Motor neuron (in vitro differentiated cells): ENCODE measurements at regions not wholly inside any gene's neighbourhood (a gene's known extent, or its start where the extent isn't known, plus 50 kb on each side); places are given as distances from the start of the nearest gene placed in this dataset.
"Not testable (repeated sequence)": the region's sequence is repeated elsewhere in the genome, so short reads cannot be mapped to it uniquely, and the experiment has no call there.

Source experiments
- ATAC-seq, 8 experiments: fragments of 200-7000 bp; cut with Tn5 transposase; replicated peaks in 6 of 8; 2 replicates each; pipeline ENCODE4 v1.8.0; 2021; ENCODE audit warnings: mild to moderate bottlenecking in 8 of 8, moderate library complexity in 8 of 8
- H3K27ac ChIP-seq, 2 donors: fragments of 250-450 bp; sonication (Bioruptor Pico); 2 replicates each; pipeline ENCODE4 v1.9.0; 2021; ENCODE audit warnings: antibody characterized with exemption in 2 of 2, mild to moderate bottlenecking in 2 of 2, moderate library complexity in 1 of 2
- H3K4me1 ChIP-seq, 2 donors: fragments of 250-450 bp; sonication (Bioruptor Pico); replicated peaks in 1 of 2; 2 replicates each; pipeline ENCODE4 v1.6.1; 2021; ENCODE audit warnings: antibody characterized with exemption in 2 of 2, mild to moderate bottlenecking in 2 of 2, moderate library complexity in 1 of 2
- H3K4me3 ChIP-seq, 5 donors: fragments of 250-450 bp; sonication (Bioruptor Pico); 2 replicates each; pipeline ENCODE4 v1.9.0; 2021; ENCODE audit warnings: antibody characterized with exemption in 5 of 5, mild to moderate bottlenecking in 5 of 5, moderate library complexity in 4 of 5
- WGBS, 10 experiments: fragments of 450-650 bp; shearing (Covaris generic); methylation state at CpG; one replicate each; pipeline ENCODE4 v1.0.0; 2022; 5-methylcytosine and 5-hydroxymethylcytosine counted together
- in situ Hi-C, 9 experiments: fragments of 400-800 bp; cut with MboI; loops; one replicate each; pipeline ENCODE4 v1.15.0; 2021; ENCODE audit warnings: low sequenced_read_pairs in 9 of 9, low pct_unique_long_range_greater_than_20kb in 2 of 9; ENCODE audit not compliant: unreplicated experiment in 9 of 9

DNA sequence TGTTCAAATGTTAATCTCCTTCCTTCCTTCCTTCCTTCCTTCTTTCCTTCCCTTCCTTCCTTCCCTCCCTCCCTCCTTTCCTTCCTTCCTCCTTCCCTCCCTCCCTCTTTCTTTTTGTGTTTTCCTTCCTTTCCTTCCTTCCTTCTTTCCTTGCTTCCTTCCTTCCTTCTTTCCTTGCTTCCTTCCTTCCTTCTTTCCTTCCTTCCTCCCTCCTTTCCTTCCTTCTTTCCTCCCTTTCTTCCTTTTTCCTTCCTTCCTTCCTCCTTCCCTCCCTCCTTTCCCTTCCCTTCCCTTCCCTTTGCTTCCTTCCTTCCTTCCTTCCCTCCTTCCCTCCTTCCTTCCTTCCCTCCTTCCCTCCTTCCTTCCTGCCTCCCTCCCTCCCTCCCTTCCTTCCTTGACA lies 136.3 kb downstream of the SLC25A46 start:
- ATAC-seq, H3K4me3 ChIP-seq, H3K27ac ChIP-seq, in situ Hi-C loops, H3K4me1 ChIP-seq: not testable (repeated sequence)

- H3K27ac ChIP-seq: no peak overlapping the region
- no peak overlapping the region for H3K4me3 ChIP-seq
- ATAC-seq: peak in 3 of 8 experiments; percentile 80 to 97 (median 87)
- H3K4me1 ChIP-seq: no peaks in the 10 kb centered on the region
- in situ Hi-C loops: no loop called here
Observed at GRCh38 chr5:110878115-110878514, 139.3 kb downstream of the SLC25A46 start.

GRCh38 chr5:110879675-110880074 lies 140.9 kb downstream of the SLC25A46 start:
- no peak overlapping the region for H3K27ac ChIP-seq
- ATAC-seq: no peak
- H3K4me3 ChIP-seq: no peak overlapping the region
- H3K4me1 ChIP-seq: no peaks in the 10 kb centered on the region
- WGBS, 10 experiments: 33 to 100% (median 80%) methylated on average over 1 to 4 of the region's 4 CpGs
- in situ Hi-C loops: no loop called here

- 0 to 100% (median 100%) methylated on average over 1 to 2 of the region's 2 CpGs; no CpG with 5 or more reads in 1 of the 10 experiments for WGBS, 10 experiments
- in situ Hi-C loops: no loop called here
- no peak overlapping the region for H3K4me3 ChIP-seq
- no peaks in the 10 kb centered on the region for H3K4me1 ChIP-seq
- peak in 2 of 8 experiments; percentile 58 to 63 for ATAC-seq
- no peak overlapping the region for H3K27ac ChIP-seq
Observed at GRCh38 chr5:110880413-110880812, 141.6 kb downstream of the SLC25A46 start.

DNA sequence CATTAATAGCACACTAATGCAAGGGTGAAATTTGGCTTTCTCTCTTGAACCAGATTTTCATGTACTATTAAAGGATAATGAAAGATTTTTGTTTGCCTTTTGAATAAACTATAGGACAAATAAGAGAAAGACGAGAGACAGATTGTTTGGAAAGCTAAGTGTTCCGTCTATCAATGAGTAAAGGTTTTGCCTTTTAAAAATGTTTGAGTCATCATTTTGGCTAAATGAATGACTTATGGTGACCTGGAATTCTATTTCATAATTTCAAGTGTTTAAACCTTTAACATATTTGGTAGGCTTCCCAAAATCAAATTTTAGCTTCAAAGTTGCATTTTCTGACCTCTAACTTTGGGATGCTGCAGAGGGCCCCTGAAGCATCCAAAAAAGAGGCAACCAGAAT lies 145.2 kb downstream of the SLC25A46 start:
- 31 to 100% (median 67%) methylated on average over 1 to 2 of the region's 2 CpGs for WGBS, 10 experiments
- ATAC-seq: no peak
- Histone ChIP-seq H3K4me3 (no peak overlapping the region), H3K27ac (no peak overlapping the region), H3K4me1 (no peaks in the 10 kb centered on the region)
- in situ Hi-C loops: no loop called here

DNA sequence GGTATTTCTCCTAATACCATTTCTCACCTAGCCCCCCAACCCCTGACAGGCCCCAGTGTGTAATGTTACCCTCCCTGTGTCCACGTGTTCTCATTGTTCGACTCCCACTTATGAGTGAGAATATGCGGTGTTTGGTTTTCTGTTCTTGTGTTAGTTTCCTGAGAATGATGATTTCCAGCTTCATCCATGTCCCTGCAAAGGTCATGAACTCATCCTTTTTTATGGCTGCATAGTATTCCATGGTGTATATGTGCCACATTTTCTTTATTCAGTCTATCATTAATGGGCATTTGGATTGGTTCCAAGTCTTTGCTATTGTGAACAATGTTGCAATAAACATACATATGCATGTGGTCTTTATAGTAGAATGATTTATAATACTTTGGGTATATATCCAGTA lies 148.4 kb downstream of the SLC25A46 start:
- H3K4me3 ChIP-seq, ATAC-seq, H3K4me1 ChIP-seq, in situ Hi-C loops, H3K27ac ChIP-seq: not testable (repeated sequence)
- WGBS, 10 experiments: 61 to 100% (median 95%) methylated on average over 3 of the region's 3 CpGs; no CpG with 5 or more reads in 5 of the 10 experiments

DNA sequence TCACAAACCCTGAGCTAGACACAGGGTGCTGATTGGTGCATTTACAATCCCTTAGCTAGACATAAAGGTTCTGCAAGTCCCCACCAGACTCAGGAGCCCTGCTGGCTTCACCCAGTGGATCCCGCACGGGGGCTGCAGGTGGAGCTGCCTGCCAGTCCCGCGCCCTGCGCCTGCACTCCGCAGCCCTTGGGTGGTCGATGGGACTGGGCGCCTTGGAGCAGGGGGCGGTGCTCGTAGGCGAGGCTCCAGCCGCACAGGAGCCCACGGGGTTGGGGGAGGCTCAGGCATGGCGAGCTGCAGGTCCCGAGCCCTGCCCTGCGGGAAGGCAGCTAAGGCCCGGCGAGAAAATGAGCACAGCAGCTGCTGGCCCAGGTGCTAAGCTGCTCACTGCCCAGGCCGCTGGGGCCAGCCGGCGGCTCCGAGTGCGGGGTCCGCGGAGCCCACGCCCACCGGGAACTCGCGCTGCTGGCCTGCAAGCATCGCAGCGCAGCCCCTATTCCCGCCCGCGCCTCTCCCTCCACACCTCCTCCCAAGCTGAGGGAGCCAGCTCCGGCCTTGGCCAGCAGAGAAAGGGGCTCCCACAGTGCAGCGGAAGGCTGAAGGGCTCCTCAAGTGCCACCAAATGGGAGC lies 155.2 kb downstream of the SLC25A46 start:
- 96 to 99% methylated on average over 13 to 14 of the region's 36 CpGs; no CpG with 5 or more reads in 8 of the 10 experiments for WGBS, 10 experiments
- ATAC-seq, H3K4me1 ChIP-seq, H3K27ac ChIP-seq, in situ Hi-C loops, H3K4me3 ChIP-seq: not testable (repeated sequence)

DNA sequence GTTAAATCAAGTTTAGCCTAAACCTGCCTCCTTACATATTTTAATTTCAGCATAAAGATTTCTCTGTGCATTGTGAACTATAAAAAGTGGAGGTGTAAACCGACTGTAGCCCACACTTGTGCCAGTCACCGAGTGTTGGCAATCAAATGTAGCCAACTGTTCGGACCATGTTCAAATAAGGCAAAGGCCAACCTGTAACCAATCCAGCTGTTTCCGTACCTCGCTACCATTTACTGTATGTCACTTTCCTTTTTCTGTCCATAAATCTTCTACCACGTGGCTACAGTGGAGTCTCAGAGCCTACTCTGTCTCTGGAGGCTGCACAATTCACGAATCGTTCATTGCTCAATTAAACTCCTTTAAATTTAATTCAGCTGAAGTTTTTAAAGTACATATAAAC lies 156.0 kb downstream of the SLC25A46 start:
- no peak overlapping the region for H3K4me3 ChIP-seq
- no peak overlapping the region for H3K27ac ChIP-seq
- 40 to 91% (median 89%) methylated on average over 4 to 8 of the region's 8 CpGs for WGBS, 10 experiments
- in situ Hi-C loops: no loop called here
- H3K4me1 ChIP-seq: peaks cover 0 to 11% of the 10 kb centered on the region in 2 donors
- ATAC-seq: no peak

GRCh38 chr5:110896901-110897300 lies 158.1 kb downstream of the SLC25A46 start:
- in situ Hi-C loops: no loop called here
- H3K4me1 ChIP-seq: peaks cover 0 to 15% of the 10 kb centered on the region in 2 donors
- no peak overlapping the region for H3K27ac ChIP-seq
- no peak overlapping the region for H3K4me3 ChIP-seq
- no peak for ATAC-seq

GRCh38 chr5:110899566-110900412 lies 161.0 kb downstream of the SLC25A46 start:
- Histone ChIP-seq H3K4me1 (peaks cover 0 to 15% of the 10 kb centered on the region in 2 donors), H3K4me3 (no peak overlapping the region)

DNA sequence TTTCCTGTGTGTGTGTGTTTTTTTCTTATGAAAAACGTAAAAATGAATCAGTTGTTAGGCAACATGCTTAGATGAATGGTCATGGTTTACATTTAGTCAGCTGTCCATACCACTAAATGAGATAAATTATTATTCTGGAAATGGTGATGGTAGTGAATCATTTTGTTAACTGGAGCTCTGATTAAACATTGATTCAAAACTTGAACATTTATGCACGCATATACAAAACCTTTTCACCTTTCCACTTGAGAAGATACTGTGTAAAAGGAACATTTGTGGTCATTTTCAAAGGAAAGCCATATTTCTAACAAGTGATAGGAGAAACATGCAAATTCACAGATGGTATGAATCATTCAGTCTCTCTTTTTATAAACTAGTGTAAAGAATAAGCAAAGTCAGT lies 162.0 kb downstream of the SLC25A46 start:
- no peak overlapping the region for H3K4me3 ChIP-seq
- ATAC-seq: peak in 2 of 8 experiments; percentile 30 to 59
- 0 to 86% (median 25%) methylated on average over 1 to 2 of the region's 2 CpGs for WGBS, 10 experiments
- in situ Hi-C loops: no loop called here
- H3K4me1 ChIP-seq: peaks cover 0 to 15% of the 10 kb centered on the region in 2 donors
- H3K27ac ChIP-seq: no peak overlapping the region

More at GRCh38 chr5:110899566-110900412, 161.0 kb downstream of the SLC25A46 start:
- peak overlapping the region in 1 of 2 donors; percentile 31 for H3K27ac ChIP-seq
- 0 to 100% (median 30%) methylated on average over 1 to 4 of the region's 4 CpGs; no CpG with 5 or more reads in 2 of the 10 experiments for WGBS, 10 experiments
- in situ Hi-C loops: no loop called here
- peak; percentile 31 to 93 (median 71) for ATAC-seq

DNA sequence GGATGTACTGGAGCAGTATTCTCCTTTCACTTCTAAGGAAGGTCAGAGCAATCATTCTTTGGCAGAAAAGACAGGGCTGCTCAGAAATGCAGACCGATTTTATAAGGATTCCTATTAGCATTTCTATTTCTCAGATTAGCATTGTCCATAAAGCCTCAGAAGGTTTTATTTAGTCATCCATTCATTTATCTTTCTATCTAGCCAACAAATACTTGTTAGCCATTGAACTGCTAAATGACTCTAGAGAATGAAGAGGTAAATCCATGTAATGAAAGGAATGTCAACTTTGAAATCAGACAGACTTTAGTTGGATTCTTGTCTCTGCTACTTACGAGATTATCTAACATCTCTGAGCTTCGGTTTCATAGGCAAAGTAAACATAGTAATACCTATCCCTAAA lies 165.2 kb downstream of the SLC25A46 start:
- 24 to 83% (median 42%) methylated on average over 1 to 3 of the region's 3 CpGs for WGBS, 10 experiments
- Histone ChIP-seq H3K4me3 (no peak overlapping the region), H3K27ac (no peak overlapping the region), H3K4me1 (peaks cover 0 to 10% of the 10 kb centered on the region in 2 donors)
- in situ Hi-C loops: no loop called here
- ATAC-seq: peak in 4 of 8 experiments; percentile 36 to 47 (median 43)

DNA sequence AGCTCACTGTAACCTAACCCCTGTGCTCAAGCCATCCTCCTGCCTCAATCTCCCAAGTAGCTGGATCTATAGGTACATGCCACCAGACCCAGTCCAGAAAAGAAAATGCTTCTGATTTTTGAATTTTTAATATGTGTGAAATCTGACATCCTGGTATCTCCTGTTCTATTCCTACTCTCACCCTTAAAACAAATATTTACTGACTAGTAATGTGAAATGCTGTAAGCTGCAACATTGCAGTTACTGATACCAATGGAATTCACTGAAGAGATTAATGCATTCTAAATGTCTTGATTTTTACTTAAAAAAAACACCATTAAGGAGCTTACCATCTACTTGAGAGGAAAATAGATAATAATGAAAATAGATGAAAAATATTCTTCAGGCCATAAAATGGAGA lies 162.7 kb upstream of the TSLP start:
- Histone ChIP-seq H3K4me1 (no peaks in the 10 kb centered on the region), H3K27ac (no peak overlapping the region), H3K4me3 (no peak overlapping the region)
- no peak for ATAC-seq
- in situ Hi-C loops: no loop called here

DNA sequence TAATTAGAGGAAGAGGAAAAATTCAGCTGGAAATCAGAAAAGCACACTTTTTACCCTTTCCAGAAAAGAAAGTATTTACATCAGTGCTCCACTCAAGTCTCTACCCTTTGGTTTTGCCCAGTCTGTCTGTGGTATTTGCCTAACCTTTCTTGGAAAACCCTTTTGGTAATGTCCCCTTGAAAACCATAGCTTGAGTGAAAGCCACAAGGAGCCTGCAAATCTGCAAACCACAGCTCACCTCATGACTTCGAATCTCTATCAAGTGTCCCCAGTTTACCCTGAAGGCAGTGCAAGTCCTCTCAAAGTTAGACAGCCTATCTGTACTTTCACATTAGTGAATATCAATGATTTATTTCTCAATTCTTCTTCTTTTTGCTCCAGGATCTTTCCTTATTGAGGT lies 162.1 kb upstream of the TSLP start:
- no peak for ATAC-seq
- 56 to 100% (median 92%) methylated on average over 1 of the region's 1 CpG; no CpG with 5 or more reads in 5 of the 10 experiments for WGBS, 10 experiments

More for the DNA sequence above, 162.1 kb upstream of the TSLP start:
- H3K4me1 ChIP-seq: no peaks in the 10 kb centered on the region
- no peak overlapping the region for H3K4me3 ChIP-seq
- H3K27ac ChIP-seq: no peak overlapping the region
- in situ Hi-C loops: no loop called here
